Fibroblast of lung (primary cell): ENCODE measurements at regions not wholly inside any gene's neighbourhood (a gene's known extent, or its start where the extent isn't known, plus 50 kb on each side); places are given as distances from the start of the nearest gene placed in this dataset.

Source experiments
- EZH2 ChIP-seq: IDR thresholded peaks from 2 replicates; pipeline ENCODE4 v1.5.1; 2012; ENCODE audit warnings: low read length, control low read depth, mild to moderate bottlenecking; ENCODE audit errors: missing control alignments
- TF ChIP-seq, protein P1 (sequence below), 2 donors: IDR thresholded peaks in 1 of 2; conservative IDR thresholded peaks in 1 of 2; 1 replicate in 1 of 2; 2 replicates in 1 of 2; pipeline ENCODE4 v1.5.1; 2011 to 2012; ENCODE audit warnings: low read length in 2 of 2, control low read depth in 1 of 2, inconsistent platforms in 1 of 2, low read depth in 1 of 2, mild to moderate bottlenecking in 1 of 2

- TF ChIP-seq EZH2, result no peak
- TF ChIP-seq, protein P1, sequence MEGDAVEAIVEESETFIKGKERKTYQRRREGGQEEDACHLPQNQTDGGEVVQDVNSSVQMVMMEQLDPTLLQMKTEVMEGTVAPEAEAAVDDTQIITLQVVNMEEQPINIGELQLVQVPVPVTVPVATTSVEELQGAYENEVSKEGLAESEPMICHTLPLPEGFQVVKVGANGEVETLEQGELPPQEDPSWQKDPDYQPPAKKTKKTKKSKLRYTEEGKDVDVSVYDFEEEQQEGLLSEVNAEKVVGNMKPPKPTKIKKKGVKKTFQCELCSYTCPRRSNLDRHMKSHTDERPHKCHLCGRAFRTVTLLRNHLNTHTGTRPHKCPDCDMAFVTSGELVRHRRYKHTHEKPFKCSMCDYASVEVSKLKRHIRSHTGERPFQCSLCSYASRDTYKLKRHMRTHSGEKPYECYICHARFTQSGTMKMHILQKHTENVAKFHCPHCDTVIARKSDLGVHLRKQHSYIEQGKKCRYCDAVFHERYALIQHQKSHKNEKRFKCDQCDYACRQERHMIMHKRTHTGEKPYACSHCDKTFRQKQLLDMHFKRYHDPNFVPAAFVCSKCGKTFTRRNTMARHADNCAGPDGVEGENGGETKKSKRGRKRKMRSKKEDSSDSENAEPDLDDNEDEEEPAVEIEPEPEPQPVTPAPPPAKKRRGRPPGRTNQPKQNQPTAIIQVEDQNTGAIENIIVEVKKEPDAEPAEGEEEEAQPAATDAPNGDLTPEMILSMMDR (conservative IDR thresholded peaks at IDR 0.05 in 1 of 2, IDR thresholded peaks at IDR 0.05 in 1 of 2; ENCODE audit: low read depth in 1 of 2, low read length in 2 of 2), result no peak
These were observed 162.9 kb upstream of the PLPPR1 start for GRCh38 chr9:100865648-100866047.
